HG03139 (cell line): ENCODE measurements at regions not wholly inside any gene's neighbourhood (a gene's known extent, or its start where the extent isn't known, plus 50 kb on each side); places are given as distances from the start of the nearest gene placed in this dataset.
A peak's percentile ranks its signal among the peaks of the same experiment; 100 is the strongest.

Source experiments
- ATAC-seq: cut with Tn5 transposase; IDR thresholded peaks from one replicate; pipeline ENCODE4 v1.9.1; 2021; ENCODE audit not compliant: unreplicated experiment

DNA sequence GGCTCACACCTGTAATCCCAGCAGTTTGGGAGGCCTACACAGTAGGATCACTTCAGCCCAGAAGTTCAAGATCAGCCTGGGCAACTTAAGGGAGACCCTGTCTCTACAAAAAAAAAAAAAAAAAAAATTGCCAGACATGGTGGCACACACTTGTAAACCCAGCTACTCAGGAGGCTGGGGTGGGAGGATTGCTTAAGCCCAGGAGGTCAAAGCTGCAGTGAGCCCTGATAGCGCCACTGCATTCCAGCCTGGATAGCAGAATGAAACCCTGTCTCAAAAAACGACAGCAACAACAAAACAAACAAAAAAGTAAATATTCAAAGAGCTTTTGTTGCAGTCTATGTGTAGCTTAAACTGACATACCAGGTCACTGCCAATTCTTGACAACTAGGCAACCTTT is 63.1 kb upstream of the TANK start:
- ATAC-seq = no peak

DNA sequence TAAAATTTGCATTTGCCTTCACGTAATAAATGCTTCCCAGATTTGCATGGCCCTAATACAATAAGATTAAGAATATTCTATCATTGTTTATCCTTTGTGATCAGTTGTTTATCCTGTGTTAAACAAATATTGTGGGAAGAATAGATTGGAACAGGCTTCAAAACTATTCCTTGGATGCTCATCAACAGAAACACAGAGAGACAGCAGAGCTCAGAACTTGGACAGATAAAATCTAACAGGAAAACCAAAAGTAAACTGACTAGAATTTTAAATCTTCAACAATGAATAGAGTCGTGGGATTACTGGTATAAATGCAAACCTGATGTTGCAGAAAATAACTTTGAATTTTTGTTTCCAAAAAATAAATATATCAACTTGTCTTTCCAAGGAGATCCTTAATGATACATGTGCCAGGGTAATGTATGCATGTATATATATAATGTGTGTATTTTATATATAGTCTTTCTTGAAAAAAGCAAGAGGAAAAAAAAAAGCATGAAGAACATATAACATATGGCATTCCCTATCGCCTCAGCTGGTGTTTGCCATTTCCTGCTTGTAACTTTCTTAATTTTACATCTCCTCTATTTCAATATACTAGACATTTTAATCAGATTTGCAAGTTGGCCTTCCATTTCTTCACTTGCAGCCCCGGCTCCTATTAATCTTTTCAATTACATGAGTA is 59.9 kb upstream of the TANK start:
- ATAC-seq = no peak

DNA sequence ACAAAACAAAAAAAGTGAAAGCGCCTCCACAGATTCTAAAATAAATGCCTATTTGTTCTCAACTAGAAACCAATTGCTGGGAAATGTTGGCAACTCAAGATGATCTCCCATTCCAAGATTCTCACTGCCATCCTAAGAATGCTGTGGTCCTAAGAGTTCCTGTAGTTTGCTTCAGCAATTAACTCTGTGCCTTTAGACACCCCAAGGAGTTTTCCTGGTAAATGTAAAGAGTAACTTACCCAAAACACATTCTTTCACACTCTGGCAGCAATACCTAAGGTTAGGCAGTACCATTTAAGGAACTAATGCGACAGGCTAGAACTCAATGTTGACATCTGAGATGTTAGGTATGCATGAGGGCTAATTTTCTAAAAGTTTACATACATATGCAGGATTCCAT is 58.8 kb upstream of the TANK start:
- no peak for ATAC-seq

DNA sequence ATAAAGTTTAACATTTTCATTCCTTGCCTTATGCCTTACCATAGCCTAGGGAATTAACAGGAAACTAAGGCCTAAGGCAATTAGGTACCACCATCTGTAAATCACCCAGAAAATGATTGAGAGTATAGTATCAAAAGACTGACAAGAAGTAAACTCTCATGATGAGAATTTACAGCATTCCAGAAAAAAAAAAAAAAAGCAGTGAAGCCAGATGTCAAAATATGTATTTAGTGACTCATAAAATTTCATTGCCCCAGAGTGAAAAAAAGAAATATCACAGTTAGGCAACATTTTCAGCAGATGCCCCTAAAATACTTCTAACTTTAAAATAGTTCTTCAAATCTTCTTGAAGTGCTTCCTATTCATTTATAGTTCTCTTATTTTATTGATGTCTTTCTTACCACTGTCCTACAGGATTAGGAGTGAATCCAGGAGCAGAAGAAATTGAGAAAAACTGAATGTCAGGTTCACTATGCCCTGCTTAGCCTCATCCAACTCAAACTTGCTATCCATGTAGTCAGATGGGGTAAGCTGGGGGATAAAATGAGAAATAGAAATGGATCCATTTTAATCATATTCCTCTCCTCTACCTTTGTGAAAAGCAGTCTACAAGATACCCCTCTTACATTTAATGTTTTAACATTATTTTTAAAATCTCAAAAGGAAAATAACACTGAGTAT is 57.3 kb upstream of the TANK start:
- no peak for ATAC-seq

DNA sequence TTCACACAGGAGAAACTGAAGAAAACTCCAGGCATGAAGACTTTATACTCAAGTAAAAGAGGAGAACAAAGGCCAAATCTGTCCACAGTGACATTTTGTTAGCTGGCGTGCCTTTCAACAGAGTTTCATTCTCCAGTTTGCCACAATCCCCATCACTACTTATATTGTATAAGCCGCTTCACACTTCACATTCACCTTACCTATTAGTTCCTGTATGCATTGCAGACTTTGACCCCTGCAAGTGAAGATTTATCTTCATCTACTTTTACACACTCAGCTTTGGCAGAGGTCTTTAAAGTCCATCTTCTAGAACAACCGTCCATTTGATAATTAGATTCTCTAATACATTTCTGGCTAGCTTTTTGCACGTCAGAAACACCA is 56.8 kb upstream of the TANK start:
- ATAC-seq = no peak

DNA sequence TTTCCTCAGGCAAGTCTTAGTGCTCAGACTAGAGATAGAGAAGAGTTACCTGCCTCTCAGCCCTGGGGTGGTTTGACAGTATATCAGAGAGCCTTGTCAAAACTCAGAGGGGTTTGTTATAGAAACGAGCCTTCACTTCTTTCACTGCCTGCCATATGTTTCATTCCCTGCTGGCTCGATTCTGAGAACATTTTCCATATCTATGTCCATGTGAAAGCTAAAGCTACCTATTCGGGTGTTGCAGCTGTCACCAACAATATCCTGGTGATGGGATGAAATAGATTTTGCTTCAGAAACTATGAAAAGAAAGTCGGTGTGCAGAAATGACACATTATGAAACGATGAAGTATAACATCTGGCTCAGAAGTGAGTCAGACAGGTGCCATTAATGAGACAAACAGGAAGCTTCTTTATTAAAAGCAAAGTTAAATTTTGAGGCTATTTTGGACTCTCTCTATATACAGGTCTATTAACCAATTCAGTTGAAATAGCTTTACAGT is 56.1 kb upstream of the TANK start:
- ATAC-seq = peak; percentile 89

DNA sequence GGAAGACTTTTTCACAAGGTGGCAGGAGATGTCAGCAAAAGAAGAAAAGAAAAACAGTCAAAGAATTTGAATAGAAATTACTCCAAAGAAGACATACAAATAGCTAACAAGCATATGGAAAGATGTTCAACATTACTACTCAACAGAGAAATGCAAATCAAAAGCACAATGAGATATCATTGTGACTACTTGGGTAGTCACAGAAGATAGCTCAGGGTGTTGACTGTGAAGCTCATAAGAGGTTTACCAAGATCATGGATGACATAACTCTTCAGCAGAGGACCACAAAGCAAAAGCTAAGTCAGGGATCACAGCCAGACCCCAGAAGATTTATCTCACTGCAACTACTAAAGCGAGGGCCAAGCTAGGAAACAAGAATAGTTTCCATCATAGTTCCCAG is 53.0 kb upstream of the TANK start:
- ATAC-seq = no peak
